ENCODE measurements at regions not wholly inside any gene's neighbourhood (a gene's known extent, or its start where the extent isn't known, plus 50 kb on each side); places are given as distances from the start of the nearest gene placed in this dataset.

DNA sequence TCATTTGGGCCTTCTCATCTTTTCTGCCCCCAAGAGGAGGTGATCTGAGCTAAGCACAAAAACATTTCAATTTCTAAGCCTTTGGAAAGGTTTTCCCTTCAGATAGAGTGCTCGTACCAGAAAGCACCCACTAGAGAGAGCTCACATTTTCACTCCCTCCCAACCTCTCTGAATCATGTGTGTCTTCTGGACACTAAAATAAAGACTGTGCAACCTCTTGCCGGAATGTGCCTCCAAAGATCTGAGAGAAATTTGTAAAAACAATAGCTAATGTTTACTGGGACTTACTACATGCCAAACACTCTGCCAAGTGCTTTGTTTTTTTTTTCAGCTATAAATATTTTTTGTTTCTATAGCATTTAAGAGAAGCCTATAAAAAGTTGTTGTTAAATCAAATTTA lies 120.6 kb upstream of the LNX1 start:
- no peak overlapping the region for H3K27ac ChIP-seq (ENCODE audit: extremely low read depth, low read depth, low read length)
- CTCF ChIA-PET = interaction anchor here (1.0 kb wide), 1 partner anchor 9 kb away, joined by 3 read pairs; no protein-coding TSS in a partner anchor
- no peak overlapping the region for H3K4me3 ChIP-seq (ENCODE audit: low read depth, low read length)
- no peaks in the 10 kb centered on the region for H3K9me3 ChIP-seq (ENCODE audit: control insufficient read depth, insufficient read depth, low read depth, low read length)
- TF ChIP-seq ZFP69B (tag by site-specific recombination; IDR thresholded peaks at IDR 0.05) (no peak), GLIS1 (tag by site-specific recombination; IDR thresholded peaks at IDR 0.05) (no peak), ZNF626 (tag by site-specific recombination; IDR thresholded peaks at IDR 0.05) (no peak), SP7 (tag by site-specific recombination; IDR thresholded peaks at IDR 0.05) (no peak), IKZF3 (tag by site-specific recombination; IDR thresholded peaks at IDR 0.05) (no peak), ZNF350 (tag by site-specific recombination; IDR thresholded peaks at IDR 0.05) (no peak), ZNF394 (tag by site-specific recombination; IDR thresholded peaks at IDR 0.05; ENCODE audit: borderline replicate concordance) (no peak), ZNF10 (tag by site-specific recombination; IDR thresholded peaks at IDR 0.05) (no peak), ZNF211 (tag by site-specific recombination; IDR thresholded peaks at IDR 0.05; ENCODE audit: low read depth) (no peak)
- TF ChIP-seq, protein P1, sequence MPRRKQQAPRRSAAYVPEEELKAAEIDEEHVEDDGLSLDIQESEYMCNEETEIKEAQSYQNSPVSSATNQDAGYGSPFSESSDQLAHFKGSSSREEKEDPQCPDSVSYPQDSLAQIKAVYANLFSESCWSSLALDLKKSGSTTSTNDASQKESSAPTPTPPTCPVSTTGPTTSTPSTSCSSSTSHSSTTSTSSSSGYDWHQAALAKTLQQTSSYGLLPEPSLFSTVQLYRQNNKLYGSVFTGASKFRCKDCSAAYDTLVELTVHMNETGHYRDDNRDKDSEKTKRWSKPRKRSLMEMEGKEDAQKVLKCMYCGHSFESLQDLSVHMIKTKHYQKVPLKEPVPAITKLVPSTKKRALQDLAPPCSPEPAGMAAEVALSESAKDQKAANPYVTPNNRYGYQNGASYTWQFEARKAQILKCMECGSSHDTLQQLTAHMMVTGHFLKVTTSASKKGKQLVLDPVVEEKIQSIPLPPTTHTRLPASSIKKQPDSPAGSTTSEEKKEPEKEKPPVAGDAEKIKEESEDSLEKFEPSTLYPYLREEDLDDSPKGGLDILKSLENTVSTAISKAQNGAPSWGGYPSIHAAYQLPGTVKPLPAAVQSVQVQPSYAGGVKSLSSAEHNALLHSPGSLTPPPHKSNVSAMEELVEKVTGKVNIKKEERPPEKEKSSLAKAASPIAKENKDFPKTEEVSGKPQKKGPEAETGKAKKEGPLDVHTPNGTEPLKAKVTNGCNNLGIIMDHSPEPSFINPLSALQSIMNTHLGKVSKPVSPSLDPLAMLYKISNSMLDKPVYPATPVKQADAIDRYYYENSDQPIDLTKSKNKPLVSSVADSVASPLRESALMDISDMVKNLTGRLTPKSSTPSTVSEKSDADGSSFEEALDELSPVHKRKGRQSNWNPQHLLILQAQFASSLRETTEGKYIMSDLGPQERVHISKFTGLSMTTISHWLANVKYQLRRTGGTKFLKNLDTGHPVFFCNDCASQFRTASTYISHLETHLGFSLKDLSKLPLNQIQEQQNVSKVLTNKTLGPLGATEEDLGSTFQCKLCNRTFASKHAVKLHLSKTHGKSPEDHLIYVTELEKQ (tag by site-specific recombination; IDR thresholded peaks at IDR 0.05; ENCODE audit: borderline replicate concordance) = no peak
- no peaks in the 10 kb centered on the region for H3K36me3 ChIP-seq (ENCODE audit: control insufficient read depth in 2 of 2, insufficient read depth in 1 of 2, low read length in 2 of 2)
- POLR2A ChIA-PET = no interaction called here
- H3K4me1 ChIP-seq (ENCODE audit: control insufficient read depth, insufficient read depth, low read length) = no peaks in the 10 kb centered on the region

GRCh38 chr4:53709693-53710092 lies 118.4 kb upstream of the LNX1 start:
- TF ChIP-seq MZF1 (tag by site-specific recombination; IDR thresholded peaks at IDR 0.05; ENCODE audit: borderline replicate concordance) = no peak
- TF ChIP-seq KLF7 (tag by site-specific recombination; IDR thresholded peaks at IDR 0.05; ENCODE audit: borderline replicate concordance) = no peak
- no peak for TF ChIP-seq ZNF16 (tag by site-specific recombination; IDR thresholded peaks at IDR 0.05; ENCODE audit: low read depth)
- TF ChIP-seq ZSCAN23 (tag by site-specific recombination; IDR thresholded peaks at IDR 0.05) = no peak
- no peak for TF ChIP-seq ZNF148 (tag by site-specific recombination; IDR thresholded peaks at IDR 0.05; ENCODE audit: borderline replicate concordance)
- TF ChIP-seq REPIN1 (tag by site-specific recombination; IDR thresholded peaks at IDR 0.05; ENCODE audit: low read depth) = no peak
- TF ChIP-seq MYNN (tag by site-specific recombination; IDR thresholded peaks at IDR 0.05; ENCODE audit: borderline replicate concordance) = no peak
- no peak for TF ChIP-seq ZNF24 (tag by site-specific recombination; IDR thresholded peaks at IDR 0.05)
- no peak for TF ChIP-seq BCL11B (tag by site-specific recombination; IDR thresholded peaks at IDR 0.05; ENCODE audit: low read depth)
- no peak for TF ChIP-seq ZNF416 (tag by site-specific recombination; IDR thresholded peaks at IDR 0.05)
- no peak for TF ChIP-seq GLI4 (tag by site-specific recombination; IDR thresholded peaks at IDR 0.05)
- TF ChIP-seq PRDM4 (tag by site-specific recombination; IDR thresholded peaks at IDR 0.05) = no peak
- TF ChIP-seq ZNF791 (tag by site-specific recombination; IDR thresholded peaks at IDR 0.05) = no peak
- TF ChIP-seq ZNF10 (tag by site-specific recombination; IDR thresholded peaks at IDR 0.05) = no peak
- no peak for TF ChIP-seq ZBTB7A (tag by site-specific recombination; IDR thresholded peaks at IDR 0.05; ENCODE audit: low read depth)
- no peak for TF ChIP-seq ZNF423 (tag by site-specific recombination; IDR thresholded peaks at IDR 0.05)
- no peak for TF ChIP-seq ZNF558 (tag by site-specific recombination; IDR thresholded peaks at IDR 0.05)
- H3K27ac ChIP-seq (ENCODE audit: extremely low read depth, low read depth, low read length) = no peak overlapping the region
- H3K4me1 ChIP-seq (ENCODE audit: control insufficient read depth, insufficient read depth, low read length) = no peaks in the 10 kb centered on the region
- H3K36me3 ChIP-seq (ENCODE audit: control insufficient read depth in 2 of 2, insufficient read depth in 1 of 2, low read length in 2 of 2) = no peaks in the 10 kb centered on the region
- POLR2A ChIA-PET = no interaction called here
- H3K9me3 ChIP-seq (ENCODE audit: control insufficient read depth, insufficient read depth, low read depth, low read length) = no peaks in the 10 kb centered on the region
- CTCF ChIA-PET = interaction anchor here (0.7 to 1.0 kb wide), 2 partner anchors 24 to 275 kb away, joined by 4 to 6 read pairs; no protein-coding TSS in a partner anchor
- H3K4me3 ChIP-seq (ENCODE audit: low read depth, low read length) = no peak overlapping the region
